A549 (cell line): ENCODE measurements at regions not wholly inside any gene's neighbourhood (a gene's known extent, or its start where the extent isn't known, plus 50 kb on each side); places are given as distances from the start of the nearest gene placed in this dataset.

Experiments used
- CBX8 ChIP-seq: fragments of 200-600 bp; sonication (generic); IDR thresholded peaks from 2 replicates; pipeline ENCODE4 v1.6.1; 2016
- CEBPB ChIP-seq, 2 experiments: fragments of >200 bp in 1 of 2; sonication (Bioruptor Twin) in 1 of 2; formaldehyde crosslinking in 1 of 2; IDR thresholded peaks; 2 replicates each; pipeline ENCODE4 v1.6.1; 2012 to 2016
- CTCF ChIP-seq: fragments of >200 bp; sonication (Bioruptor Twin); formaldehyde crosslinking; IDR thresholded peaks from 3 replicates; pipeline ENCODE4 v1.5.1; 2016
- EP300 ChIP-seq, 2 experiments: fragments of >200 bp; sonication (Bioruptor Twin); formaldehyde crosslinking; IDR thresholded peaks; 2 replicates in 1 of 2; 3 replicates in 1 of 2; pipeline ENCODE4 v1.6.1; 2016 to 2017
- NPAS2 ChIP-seq: fragments of 250-450 bp; sonication (Bioruptor Pico); IDR thresholded peaks from 2 replicates; pipeline ENCODE4 v1.8.0; 2022; ENCODE audit warnings: mild to moderate bottlenecking, moderate library complexity, borderline replicate concordance
- PHF8 ChIP-seq: fragments of 200-600 bp; sonication (generic); IDR thresholded peaks from 2 replicates; pipeline ENCODE4 v1.6.1; 2016; ENCODE audit warnings: low read depth, mild to moderate bottlenecking, antibody characterized with exemption, moderate library complexity, borderline replicate concordance
- POLR2A ChIP-seq: IDR thresholded peaks from 2 replicates; pipeline ENCODE4 v1.6.1; 2012; ENCODE audit warnings: mild to moderate bottlenecking, low read length
- RCOR1 ChIP-seq: fragments of 150-350 bp; IDR thresholded peaks from 2 replicates; pipeline ENCODE4 v1.6.1; 2014; ENCODE audit warnings: antibody characterized with exemption, low read length, low read depth
- REST ChIP-seq: fragments of 200-600 bp; sonication (generic); IDR thresholded peaks from 2 replicates; pipeline ENCODE4 v1.6.1; 2016; ENCODE audit warnings: antibody characterized with exemption, mild to moderate bottlenecking, moderate library complexity
- RFX5 ChIP-seq: fragments of 450-650 bp; IDR thresholded peaks from 2 replicates; pipeline ENCODE4 v1.7.1; 2014; ENCODE audit warnings: antibody characterized with exemption, mild to moderate bottlenecking, moderate library complexity
- TFCP2L1 ChIP-seq: fragments of 250-450 bp; sonication (Bioruptor Pico); IDR thresholded peaks from 2 replicates; pipeline ENCODE4 v1.5.0; 2021; ENCODE audit warnings: mild to moderate bottlenecking
- USF2 ChIP-seq: fragments of 450-650 bp; IDR thresholded peaks from 2 replicates; pipeline ENCODE4 v1.6.1; 2014; ENCODE audit warnings: antibody characterized with exemption
- TF ChIP-seq, protein P1 (sequence below): fragments of >200 bp; sonication (Bioruptor Twin); formaldehyde crosslinking; IDR thresholded peaks from 2 replicates; pipeline ENCODE4 v1.6.1; 2016
- TF ChIP-seq, protein P2 (sequence below): IDR thresholded peaks from 2 replicates; pipeline ENCODE4 v1.6.1; 2012

- no peak for TF ChIP-seq POLR2A
- TF ChIP-seq REST = no peak
- TF ChIP-seq CTCF = no peak
- TF ChIP-seq PHF8 = no peak
- no peak for TF ChIP-seq EP300 (IDR thresholded peaks at IDR 0.05)
- TF ChIP-seq USF2 = no peak
- TF ChIP-seq, protein P1, sequence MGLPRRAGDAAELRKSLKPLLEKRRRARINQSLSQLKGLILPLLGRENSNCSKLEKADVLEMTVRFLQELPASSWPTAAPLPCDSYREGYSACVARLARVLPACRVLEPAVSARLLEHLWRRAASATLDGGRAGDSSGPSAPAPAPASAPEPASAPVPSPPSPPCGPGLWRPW = no peak
- no peak for TF ChIP-seq NPAS2
- TF ChIP-seq TFCP2L1 (CRISPR knock-in tag) = no peak
- TF ChIP-seq RCOR1 = no peak
- TF ChIP-seq, protein P2, sequence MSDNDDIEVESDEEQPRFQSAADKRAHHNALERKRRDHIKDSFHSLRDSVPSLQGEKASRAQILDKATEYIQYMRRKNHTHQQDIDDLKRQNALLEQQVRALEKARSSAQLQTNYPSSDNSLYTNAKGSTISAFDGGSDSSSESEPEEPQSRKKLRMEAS = no peak
- TF ChIP-seq CEBPB (IDR thresholded peaks at IDR 0.05) = no peak
- no peak for TF ChIP-seq CBX8
- TF ChIP-seq RFX5 = no peak
These were observed 138.8 kb upstream of the ERCC4 start for GRCh38 chr16:13781169-13781564.
